ENCODE measurements at regions not wholly inside any gene's neighbourhood (a gene's known extent, or its start where the extent isn't known, plus 50 kb on each side); places are given as distances from the start of the nearest gene placed in this dataset.

GRCh38 chr10:28883741-28884423, 206.6 kb downstream of the BAMBI start:
- Histone ChIP-seq H4K20me1 (ENCODE audit: insufficient read depth, low read length) (no peaks in the 10 kb centered on the region), H3K36me3 (ENCODE audit: insufficient read depth, low read length) (no peaks in the 10 kb centered on the region), H3K9me3 (ENCODE audit: low read depth, low read length) (no peaks in the 10 kb centered on the region), H3K79me2 (ENCODE audit: insufficient read depth, low read length) (no peaks in the 10 kb centered on the region), H3K27ac (ENCODE audit: low read depth, low read length) (no peak overlapping the region), H3K4me3 (ENCODE audit: insufficient read depth, low read length) (no peak overlapping the region), H3K4me2 (ENCODE audit: insufficient read depth, low read length) (no peak overlapping the region), H2AFZ (ENCODE audit: low read length) (no peak overlapping the region), H3K4me1 (ENCODE audit: insufficient read depth, low read length) (peaks cover 11% of the 10 kb centered on the region), H3K27me3 (ENCODE audit: insufficient read depth, low read length) (no peaks in the 10 kb centered on the region)
- DNase-seq (ENCODE audit: insufficient read length, low spot score, missing footprints) = no peak
- TF ChIP-seq, protein P1, sequence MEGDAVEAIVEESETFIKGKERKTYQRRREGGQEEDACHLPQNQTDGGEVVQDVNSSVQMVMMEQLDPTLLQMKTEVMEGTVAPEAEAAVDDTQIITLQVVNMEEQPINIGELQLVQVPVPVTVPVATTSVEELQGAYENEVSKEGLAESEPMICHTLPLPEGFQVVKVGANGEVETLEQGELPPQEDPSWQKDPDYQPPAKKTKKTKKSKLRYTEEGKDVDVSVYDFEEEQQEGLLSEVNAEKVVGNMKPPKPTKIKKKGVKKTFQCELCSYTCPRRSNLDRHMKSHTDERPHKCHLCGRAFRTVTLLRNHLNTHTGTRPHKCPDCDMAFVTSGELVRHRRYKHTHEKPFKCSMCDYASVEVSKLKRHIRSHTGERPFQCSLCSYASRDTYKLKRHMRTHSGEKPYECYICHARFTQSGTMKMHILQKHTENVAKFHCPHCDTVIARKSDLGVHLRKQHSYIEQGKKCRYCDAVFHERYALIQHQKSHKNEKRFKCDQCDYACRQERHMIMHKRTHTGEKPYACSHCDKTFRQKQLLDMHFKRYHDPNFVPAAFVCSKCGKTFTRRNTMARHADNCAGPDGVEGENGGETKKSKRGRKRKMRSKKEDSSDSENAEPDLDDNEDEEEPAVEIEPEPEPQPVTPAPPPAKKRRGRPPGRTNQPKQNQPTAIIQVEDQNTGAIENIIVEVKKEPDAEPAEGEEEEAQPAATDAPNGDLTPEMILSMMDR (IDR thresholded peaks at IDR 0.05; ENCODE audit: extremely low read depth, low read depth, low read length) = no peak

- no peaks in the 10 kb centered on the region for H3K27me3 ChIP-seq (ENCODE audit: insufficient read depth, low read length)
- H2AFZ ChIP-seq (ENCODE audit: low read length) = peak overlapping the region; percentile 15
- H3K36me3 ChIP-seq (ENCODE audit: insufficient read depth, low read length) = no peaks in the 10 kb centered on the region
- H3K9me3 ChIP-seq (ENCODE audit: low read depth, low read length) = no peaks in the 10 kb centered on the region
- H3K27ac ChIP-seq (ENCODE audit: low read depth, low read length) = no peak overlapping the region
- no peak overlapping the region for H3K4me3 ChIP-seq (ENCODE audit: insufficient read depth, low read length)
- TF ChIP-seq, protein P1 (IDR thresholded peaks at IDR 0.05; ENCODE audit: extremely low read depth, low read depth, low read length) = no peak
- no peaks in the 10 kb centered on the region for H4K20me1 ChIP-seq (ENCODE audit: insufficient read depth, low read length)
- no peak overlapping the region for H3K4me2 ChIP-seq (ENCODE audit: insufficient read depth, low read length)
- peaks cover 11% of the 10 kb centered on the region for H3K4me1 ChIP-seq (ENCODE audit: insufficient read depth, low read length)
- DNase-seq (ENCODE audit: insufficient read length, low spot score, missing footprints) = peak; percentile 66
- no peaks in the 10 kb centered on the region for H3K79me2 ChIP-seq (ENCODE audit: insufficient read depth, low read length)
Observed at GRCh38 chr10:28890121-28890950, 213.0 kb downstream of the BAMBI start.

DNA sequence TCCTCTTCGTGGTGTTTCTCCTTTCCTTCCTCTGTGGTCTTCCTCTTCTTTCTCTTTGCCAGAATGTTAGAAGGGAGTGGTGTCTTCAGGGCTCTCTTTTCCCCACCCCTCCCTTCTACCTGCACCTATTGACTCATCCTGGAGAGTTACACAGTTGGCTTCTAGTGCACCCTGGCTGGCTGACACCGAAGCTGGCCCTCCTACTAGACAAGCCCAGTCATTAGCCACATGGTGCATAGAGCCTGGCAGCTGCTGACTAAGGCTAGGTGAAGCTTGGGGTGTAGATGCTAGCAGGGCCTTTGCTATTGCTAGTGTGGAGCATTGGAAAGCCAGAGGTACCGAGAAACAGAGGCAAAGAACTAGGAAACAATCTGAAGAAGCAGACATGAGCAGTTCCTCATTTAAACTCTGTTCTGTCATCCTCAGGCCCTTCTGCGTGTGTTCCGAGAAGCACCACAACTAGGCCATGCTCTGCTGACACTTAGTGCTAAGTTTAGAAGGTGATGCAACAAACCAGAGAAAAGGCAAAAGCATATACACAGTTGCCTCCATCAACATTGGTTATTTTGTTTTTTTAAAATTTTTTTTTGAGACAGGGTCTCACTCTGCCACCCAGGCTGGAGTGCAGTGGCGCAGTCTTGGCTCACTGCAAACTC, 213.9 kb downstream of the BAMBI start:
- H3K27me3 ChIP-seq (ENCODE audit: insufficient read depth, low read length) = no peaks in the 10 kb centered on the region
- TF ChIP-seq, protein P1 (IDR thresholded peaks at IDR 0.05; ENCODE audit: extremely low read depth, low read depth, low read length) = no peak
- H4K20me1 ChIP-seq (ENCODE audit: insufficient read depth, low read length) = no peaks in the 10 kb centered on the region
- H3K79me2 ChIP-seq (ENCODE audit: insufficient read depth, low read length) = no peaks in the 10 kb centered on the region
- no peak overlapping the region for H3K4me3 ChIP-seq (ENCODE audit: insufficient read depth, low read length)
- H3K27ac ChIP-seq (ENCODE audit: low read depth, low read length) = no peak overlapping the region
- no peak for DNase-seq (ENCODE audit: insufficient read length, low spot score, missing footprints)
- H3K36me3 ChIP-seq (ENCODE audit: insufficient read depth, low read length) = no peaks in the 10 kb centered on the region
- no peak overlapping the region for H3K4me2 ChIP-seq (ENCODE audit: insufficient read depth, low read length)
- H3K4me1 ChIP-seq (ENCODE audit: insufficient read depth, low read length) = peaks cover 11% of the 10 kb centered on the region
- H3K9me3 ChIP-seq (ENCODE audit: low read depth, low read length) = no peaks in the 10 kb centered on the region
- no peak overlapping the region for H2AFZ ChIP-seq (ENCODE audit: low read length)

All from osteoblast (primary cell).